Gastroesophageal sphincter (tissue), 4 donors: ENCODE measurements at regions not wholly inside any gene's neighbourhood (a gene's known extent, or its start where the extent isn't known, plus 50 kb on each side); places are given as distances from the start of the nearest gene placed in this dataset.

Experiments used
- ATAC-seq: fragments of 150-250 bp; one replicate; pipeline ENCODE4 v1.9.1; 2016; ENCODE audit warnings: mild to moderate bottlenecking, moderate library complexity
- H3K27ac ChIP-seq, 4 donors: fragments of 200-600 bp; sonication (generic) in 3 of 4; 1 replicate in 3 of 4; 2 replicates in 1 of 4; pipeline ENCODE4 v1.5.1; 2016 to 2019
- H3K27me3 ChIP-seq: fragments of 200-600 bp; sonication (generic); one replicate; pipeline ENCODE4 v1.5.1; 2019
- H3K36me3 ChIP-seq, 2 donors: fragments of 200-600 bp; sonication (generic); one replicate each; pipeline ENCODE4 v1.5.1; 2019; ENCODE audit warnings: control low read depth in 1 of 2
- H3K4me1 ChIP-seq, 3 donors: fragments of 200-600 bp; sonication (generic); 1 replicate in 2 of 3; 2 replicates in 1 of 3; pipeline ENCODE4 v1.5.1; 2016 to 2019; ENCODE audit warnings: control low read depth in 2 of 3
- H3K4me3 ChIP-seq, 2 donors: fragments of 200-600 bp; sonication (generic); one replicate each; pipeline ENCODE4 v1.5.1; 2019; ENCODE audit warnings: mild to moderate bottlenecking in 1 of 2, moderate library complexity in 1 of 2
- H3K9me3 ChIP-seq, 3 donors: fragments of 200-600 bp; sonication (generic); one replicate each; pipeline ENCODE4 v1.5.1; 2017 to 2019; ENCODE audit warnings: control low read depth in 2 of 3
- CTCF ChIP-seq, 4 experiments: fragments of 200-600 bp in 2 of 4; fragments of 450-650 bp in 2 of 4; sonication (generic) in 1 of 4; IDR thresholded peaks; one replicate each; pipeline ENCODE4 v1.5.1; 2017 to 2019; ENCODE audit warnings: antibody characterized with exemption in 4 of 4, mild to moderate bottlenecking in 2 of 4, moderate library complexity in 2 of 4
- EP300 ChIP-seq: sonication (generic); formaldehyde crosslinking; IDR thresholded peaks from one replicate; pipeline ENCODE4 v1.6.1; 2017; ENCODE audit warnings: antibody characterized with exemption, mild to moderate bottlenecking
- POLR2A ChIP-seq, 2 donors: fragments of 450-650 bp; IDR thresholded peaks; one replicate each; pipeline ENCODE4 v1.6.1; 2017; ENCODE audit warnings: antibody characterized with exemption in 2 of 2, mild to moderate bottlenecking in 2 of 2, moderate library complexity in 1 of 2
- POLR2AphosphoS5 ChIP-seq: sonication (generic); formaldehyde crosslinking; IDR thresholded peaks from one replicate; pipeline ENCODE4 v1.6.1; 2017; ENCODE audit warnings: antibody characterized with exemption
- WGBS, 2 donors: methylation state at CpG; one replicate each; pipeline ENCODE4 v1.1.5; 2018; ENCODE audit warnings: low coverage in 1 of 2; 5-methylcytosine and 5-hydroxymethylcytosine counted together

GRCh38 chr5:114062932-114063867 is 298.7 kb upstream of the KCNN2 start:
- TF ChIP-seq POLR2A (IDR thresholded peaks at IDR 0.05) (no peak), CTCF (IDR thresholded peaks at IDR 0.05) (no peak), POLR2AphosphoS5 (no peak), EP300 (no peak)
- ATAC-seq, result no peak
- no peaks in the 10 kb centered on the region for H3K4me1 ChIP-seq
- H3K9me3 ChIP-seq, result no peaks in the 10 kb centered on the region
- no peaks in the 10 kb centered on the region for H3K36me3 ChIP-seq
- no peak overlapping the region for H3K4me3 ChIP-seq
- no peaks in the 10 kb centered on the region for H3K27me3 ChIP-seq
- no peak overlapping the region for H3K27ac ChIP-seq

GRCh38 chr5:114065912-114066311 is 296.0 kb upstream of the KCNN2 start:
- H3K27me3 ChIP-seq, result no peaks in the 10 kb centered on the region
- H3K4me3 ChIP-seq, result no peak overlapping the region
- no peak for TF ChIP-seq CTCF (IDR thresholded peaks at IDR 0.05)
- TF ChIP-seq POLR2AphosphoS5, result no peak
- no peak for TF ChIP-seq EP300
- no peak for TF ChIP-seq POLR2A (IDR thresholded peaks at IDR 0.05)
- no peak for ATAC-seq
- no peaks in the 10 kb centered on the region for H3K9me3 ChIP-seq
- H3K36me3 ChIP-seq, result no peaks in the 10 kb centered on the region
- WGBS, 2 donors, result 46 to 50% methylated on average over 1 of the region's 1 CpG
- no peaks in the 10 kb centered on the region for H3K4me1 ChIP-seq
- H3K27ac ChIP-seq, result no peak overlapping the region

- WGBS, 2 donors, result 75 to 80% methylated on average over 5 to 6 of the region's 7 CpGs
- H3K9me3 ChIP-seq, result no peaks in the 10 kb centered on the region
- no peak overlapping the region for H3K4me3 ChIP-seq
- no peak for ATAC-seq
- H3K27me3 ChIP-seq, result no peaks in the 10 kb centered on the region
- TF ChIP-seq POLR2A (IDR thresholded peaks at IDR 0.05) (no peak), EP300 (no peak), POLR2AphosphoS5 (no peak), CTCF (IDR thresholded peaks at IDR 0.05) (no peak)
- H3K36me3 ChIP-seq, result no peaks in the 10 kb centered on the region
- no peaks in the 10 kb centered on the region for H3K4me1 ChIP-seq
- no peak overlapping the region for H3K27ac ChIP-seq
Measured at GRCh38 chr5:114070093-114070722, 291.7 kb upstream of the KCNN2 start.

GRCh38 chr5:114089259-114089658 is 272.6 kb upstream of the KCNN2 start:
- ATAC-seq, result no peak
- Histone ChIP-seq H3K4me1 (no peaks in the 10 kb centered on the region), H3K36me3 (no peaks in the 10 kb centered on the region), H3K9me3 (no peaks in the 10 kb centered on the region), H3K27me3 (no peaks in the 10 kb centered on the region), H3K4me3 (no peak overlapping the region), H3K27ac (no peak overlapping the region)
- no peak for TF ChIP-seq CTCF (IDR thresholded peaks at IDR 0.05)
- TF ChIP-seq EP300, result no peak
- TF ChIP-seq POLR2A (IDR thresholded peaks at IDR 0.05), result no peak
- TF ChIP-seq POLR2AphosphoS5, result no peak
- WGBS, 2 donors, result 7 to 20% methylated on average over 4 of the region's 4 CpGs

GRCh38 chr5:114097570-114097969 is 264.3 kb upstream of the KCNN2 start:
- 66 to 86% methylated on average over 2 of the region's 2 CpGs for WGBS, 2 donors
- TF ChIP-seq POLR2A (IDR thresholded peaks at IDR 0.05) (no peak), POLR2AphosphoS5 (no peak), EP300 (no peak), CTCF (IDR thresholded peaks at IDR 0.05) (no peak)
- Histone ChIP-seq H3K27me3 (no peaks in the 10 kb centered on the region), H3K4me1 (no peaks in the 10 kb centered on the region), H3K9me3 (no peaks in the 10 kb centered on the region), H3K27ac (no peak overlapping the region), H3K4me3 (no peak overlapping the region), H3K36me3 (no peaks in the 10 kb centered on the region)
- no peak for ATAC-seq
